Left renal pelvis (tissue), 4 donors: ENCODE measurements at regions not wholly inside any gene's neighbourhood (a gene's known extent, or its start where the extent isn't known, plus 50 kb on each side); places are given as distances from the start of the nearest gene placed in this dataset.

Source experiments
- DNase-seq, 4 donors: peaks; one replicate each; pipeline ENCODE4 v3.0.0-alpha.2; 2013; ENCODE audit warnings: low read depth in 4 of 4, low spot score in 3 of 4

- no peak for DNase-seq
These were observed 344.3 kb downstream of the SAMD5 start for GRCh38 chr6:147852772-147853171.

- no peak for DNase-seq
These were observed 345.1 kb downstream of the SAMD5 start for GRCh38 chr6:147853574-147853973.

GRCh38 chr6:147855803-147856482, 347.5 kb downstream of the SAMD5 start:
- DNase-seq, result no peak

GRCh38 chr6:147856687-147857086, 348.2 kb downstream of the SAMD5 start:
- no peak for DNase-seq

GRCh38 chr6:147858421-147858820, 349.9 kb downstream of the SAMD5 start:
- DNase-seq, result no peak

- no peak for DNase-seq
These were observed 350.6 kb downstream of the SAMD5 start for GRCh38 chr6:147859071-147859470.

GRCh38 chr6:147861696-147862095, 353.2 kb downstream of the SAMD5 start:
- DNase-seq, result no peak

GRCh38 chr6:147867433-147868226, 359.1 kb downstream of the SAMD5 start:
- DNase-seq, result no peak

- no peak for DNase-seq
These were observed 360.1 kb downstream of the SAMD5 start for GRCh38 chr6:147868427-147869190.

- DNase-seq, result no peak
These were observed 360.7 kb downstream of the SAMD5 start for GRCh38 chr6:147869201-147869600.

GRCh38 chr6:147869869-147870268, 361.4 kb downstream of the SAMD5 start:
- no peak for DNase-seq

GRCh38 chr6:147870506-147871110, 362.1 kb downstream of the SAMD5 start:
- no peak for DNase-seq

- DNase-seq, result no peak
These were observed 363.5 kb downstream of the SAMD5 start for GRCh38 chr6:147872002-147872401.

- no peak for DNase-seq
These were observed 365.3 kb downstream of the SAMD5 start for GRCh38 chr6:147873816-147874215.

- DNase-seq, result no peak
These were observed 365.8 kb downstream of the SAMD5 start for GRCh38 chr6:147874322-147874721.

GRCh38 chr6:147879031-147879580, 370.6 kb downstream of the SAMD5 start:
- no peak for DNase-seq

- no peak for DNase-seq
These were observed 372.9 kb downstream of the SAMD5 start for GRCh38 chr6:147881432-147881831.

GRCh38 chr6:147888374-147888773, 379.9 kb downstream of the SAMD5 start:
- no peak for DNase-seq

GRCh38 chr6:147891671-147892070, 383.2 kb downstream of the SAMD5 start:
- no peak for DNase-seq

- DNase-seq, result no peak
These were observed 384.0 kb downstream of the SAMD5 start for GRCh38 chr6:147892476-147892875.

- DNase-seq, result no peak
These were observed 386.8 kb downstream of the SAMD5 start for GRCh38 chr6:147895272-147895671.
